HFF-Myc (cell line): ENCODE measurements at regions not wholly inside any gene's neighbourhood (a gene's known extent, or its start where the extent isn't known, plus 50 kb on each side); places are given as distances from the start of the nearest gene placed in this dataset.

Experiments used
- DNase-seq: peaks from one replicate; pipeline ENCODE4 v3.0.0-alpha.2; 2011; ENCODE audit warnings: low read depth; ENCODE audit errors: extremely low read depth
- H3K4me3 ChIP-seq: replicated peaks from 2 replicates; pipeline ENCODE4 v1.5.1; 2011; ENCODE audit warnings: low read depth, mild to moderate bottlenecking, control low read depth, low read length
- CTCF ChIP-seq: IDR thresholded peaks from 2 replicates; pipeline ENCODE4 v1.5.1; 2012; ENCODE audit warnings: mild to moderate bottlenecking, low read depth, low read length, control low read depth; ENCODE audit errors: missing control alignments

- H3K4me3 ChIP-seq: no peak overlapping the region
- TF ChIP-seq CTCF: no peak
- no peak for DNase-seq
These were observed 160.3 kb downstream of the PTEN start for GRCh38 chr10:88023676-88024075.

GRCh38 chr10:88026031-88026430 is 162.6 kb downstream of the PTEN start:
- no peak overlapping the region for H3K4me3 ChIP-seq
- no peak for DNase-seq
- no peak for TF ChIP-seq CTCF

- H3K4me3 ChIP-seq: no peak overlapping the region
- TF ChIP-seq CTCF: no peak
- DNase-seq: no peak
These were observed 164.1 kb downstream of the PTEN start for GRCh38 chr10:88027570-88027969.

GRCh38 chr10:88028072-88028471 is 164.6 kb downstream of the PTEN start:
- no peak overlapping the region for H3K4me3 ChIP-seq
- no peak for TF ChIP-seq CTCF
- no peak for DNase-seq

GRCh38 chr10:88028654-88029053 is 165.2 kb downstream of the PTEN start:
- H3K4me3 ChIP-seq: no peak overlapping the region
- no peak for TF ChIP-seq CTCF
- DNase-seq: no peak

GRCh38 chr10:88032566-88032965 is 169.1 kb downstream of the PTEN start:
- H3K4me3 ChIP-seq: no peak overlapping the region
- DNase-seq: no peak
- TF ChIP-seq CTCF: no peak

GRCh38 chr10:88033385-88033784 is 170.0 kb downstream of the PTEN start:
- no peak for DNase-seq
- no peak overlapping the region for H3K4me3 ChIP-seq
- TF ChIP-seq CTCF: no peak
